Epithelial cell of esophagus (primary cell): ENCODE measurements at regions not wholly inside any gene's neighbourhood (a gene's known extent, or its start where the extent isn't known, plus 50 kb on each side); places are given as distances from the start of the nearest gene placed in this dataset.

Experiments
- DNase-seq: peaks from one replicate; pipeline ENCODE4 v3.0.0; 2010; ENCODE audit warnings: low read depth
- H3K4me3 ChIP-seq: 2 replicates; pipeline ENCODE4 v1.5.1; 2011; ENCODE audit warnings: mild to moderate bottlenecking, low read length, control low read depth
- CTCF ChIP-seq: IDR thresholded peaks from 2 replicates; pipeline ENCODE4 v1.5.1; 2011; ENCODE audit warnings: low read depth, mild to moderate bottlenecking, low read length, control low read depth, inconsistent platforms; ENCODE audit not compliant: insufficient read depth; ENCODE audit errors: missing control alignments

GRCh38 chr5:123813937-123814624 is 302.1 kb downstream of the CSNK1G3 start:
- peak; percentile 44 for DNase-seq
- H3K4me3 ChIP-seq = no peak overlapping the region
- TF ChIP-seq CTCF = no peak

GRCh38 chr5:123813264-123813663 is 301.3 kb downstream of the CSNK1G3 start:
- no peak for TF ChIP-seq CTCF
- no peak overlapping the region for H3K4me3 ChIP-seq
- no peak for DNase-seq

GRCh38 chr5:123811831-123812230 is 299.9 kb downstream of the CSNK1G3 start:
- no peak for DNase-seq
- no peak overlapping the region for H3K4me3 ChIP-seq
- no peak for TF ChIP-seq CTCF

GRCh38 chr5:123810746-123811340 is 298.9 kb downstream of the CSNK1G3 start:
- no peak for TF ChIP-seq CTCF
- no peak overlapping the region for H3K4me3 ChIP-seq
- no peak for DNase-seq

GRCh38 chr5:123810253-123810652 is 298.3 kb downstream of the CSNK1G3 start:
- DNase-seq = no peak
- no peak overlapping the region for H3K4me3 ChIP-seq
- no peak for TF ChIP-seq CTCF

GRCh38 chr5:123809594-123810221 is 297.7 kb downstream of the CSNK1G3 start:
- peak; percentile 15 for DNase-seq
- no peak for TF ChIP-seq CTCF
- no peak overlapping the region for H3K4me3 ChIP-seq
